ENCODE measurements at regions not wholly inside any gene's neighbourhood (a gene's known extent, or its start where the extent isn't known, plus 50 kb on each side); places are given as distances from the start of the nearest gene placed in this dataset.

DNA sequence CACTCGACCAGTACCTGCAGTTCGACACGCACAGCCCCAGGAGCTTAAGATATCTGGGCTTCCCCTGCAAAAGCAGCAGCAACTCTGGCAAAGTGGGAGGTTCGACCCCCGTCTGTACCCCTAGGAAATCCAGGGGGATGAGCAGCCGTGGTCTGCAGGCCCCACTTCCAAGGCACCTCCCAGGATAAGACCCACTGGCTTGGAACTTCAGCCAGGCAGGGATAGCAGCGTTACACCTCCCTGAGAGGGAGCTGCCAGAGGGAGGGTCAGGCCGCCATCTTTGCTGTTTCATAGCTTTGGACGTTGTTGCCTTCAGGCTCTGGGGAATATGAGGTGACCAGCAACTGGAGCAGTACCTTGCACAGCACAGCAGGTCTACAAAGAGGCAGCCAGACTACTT, 351.1 kb downstream of the SOX11 start:
- TF ChIP-seq, protein P1, sequence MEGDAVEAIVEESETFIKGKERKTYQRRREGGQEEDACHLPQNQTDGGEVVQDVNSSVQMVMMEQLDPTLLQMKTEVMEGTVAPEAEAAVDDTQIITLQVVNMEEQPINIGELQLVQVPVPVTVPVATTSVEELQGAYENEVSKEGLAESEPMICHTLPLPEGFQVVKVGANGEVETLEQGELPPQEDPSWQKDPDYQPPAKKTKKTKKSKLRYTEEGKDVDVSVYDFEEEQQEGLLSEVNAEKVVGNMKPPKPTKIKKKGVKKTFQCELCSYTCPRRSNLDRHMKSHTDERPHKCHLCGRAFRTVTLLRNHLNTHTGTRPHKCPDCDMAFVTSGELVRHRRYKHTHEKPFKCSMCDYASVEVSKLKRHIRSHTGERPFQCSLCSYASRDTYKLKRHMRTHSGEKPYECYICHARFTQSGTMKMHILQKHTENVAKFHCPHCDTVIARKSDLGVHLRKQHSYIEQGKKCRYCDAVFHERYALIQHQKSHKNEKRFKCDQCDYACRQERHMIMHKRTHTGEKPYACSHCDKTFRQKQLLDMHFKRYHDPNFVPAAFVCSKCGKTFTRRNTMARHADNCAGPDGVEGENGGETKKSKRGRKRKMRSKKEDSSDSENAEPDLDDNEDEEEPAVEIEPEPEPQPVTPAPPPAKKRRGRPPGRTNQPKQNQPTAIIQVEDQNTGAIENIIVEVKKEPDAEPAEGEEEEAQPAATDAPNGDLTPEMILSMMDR (IDR thresholded peaks at IDR 0.05 in 4 of 5, conservative IDR thresholded peaks at IDR 0.05 in 1 of 5), result no peak
- no peak for TF ChIP-seq POLR2A (IDR thresholded peaks at IDR 0.05)

Data from gastrocnemius medialis (tissue), 4 donors.